ENCODE measurements at regions not wholly inside any gene's neighbourhood (a gene's known extent, or its start where the extent isn't known, plus 50 kb on each side); places are given as distances from the start of the nearest gene placed in this dataset.
"Not testable (repeated sequence)": the region's sequence is repeated elsewhere in the genome, so short reads cannot be mapped to it uniquely, and the experiment has no call there.

DNA sequence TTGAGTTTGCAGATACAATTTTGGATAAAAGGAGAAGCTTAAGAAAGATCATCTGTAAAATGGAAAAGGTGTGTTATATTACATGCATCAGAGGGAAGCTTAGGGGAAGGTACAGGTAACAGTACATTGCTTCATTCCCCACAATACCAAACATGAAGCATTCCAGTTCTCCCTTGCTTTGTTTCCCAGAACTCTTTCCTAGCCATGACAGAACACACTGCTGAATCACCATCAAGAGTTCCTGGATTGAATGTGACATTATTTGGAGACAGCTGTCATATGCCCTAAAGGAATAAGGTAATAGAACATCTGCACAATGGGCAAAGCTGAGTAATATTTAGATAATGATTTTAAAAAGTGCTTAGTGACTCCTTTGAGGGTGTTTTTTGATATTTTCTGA, 303.5 kb upstream of the ST8SIA4 start:
- no peak overlapping the region for H3K27ac ChIP-seq
- no peaks in the 10 kb centered on the region for H3K4me1 ChIP-seq (replicated peaks in 1 of 2)
- H3K4me3 ChIP-seq, result no peak overlapping the region
- ATAC-seq (replicated peaks in 6 of 8), result no peak
- in situ Hi-C loops (cut with MboI; ENCODE audit: low pct_unique_long_range_greater_than_20kb in 2 of 9, low sequenced_read_pairs in 9 of 9, unreplicated experiment in 9 of 9), result no loop called here

DNA sequence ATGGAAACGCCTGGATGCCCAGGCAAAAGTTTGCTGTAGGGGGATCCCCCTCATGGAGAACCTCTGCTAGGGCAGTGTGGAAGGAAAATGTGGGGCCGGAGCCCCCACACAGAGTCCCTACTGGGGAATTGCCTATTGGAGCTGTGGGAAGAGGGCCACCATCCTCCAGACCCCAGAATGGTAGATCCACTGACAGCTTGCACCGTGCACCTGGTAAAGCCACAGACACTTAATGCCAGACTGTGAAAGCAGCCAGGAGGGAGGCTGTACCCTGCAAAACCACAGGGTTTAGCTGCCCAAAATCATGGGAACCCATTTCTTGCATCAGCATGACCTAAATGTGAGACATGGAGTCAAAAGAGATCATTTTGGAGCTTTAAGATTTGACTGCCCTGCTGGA, 302.0 kb upstream of the ST8SIA4 start:
- H3K27ac ChIP-seq; H3K4me3 ChIP-seq; ATAC-seq (replicated peaks in 6 of 8); H3K4me1 ChIP-seq (replicated peaks in 1 of 2); in situ Hi-C loops (cut with MboI; ENCODE audit: low pct_unique_long_range_greater_than_20kb in 2 of 9, low sequenced_read_pairs in 9 of 9, unreplicated experiment in 9 of 9): not testable (repeated sequence)
- WGBS, 10 experiments, result 18 to 100% (median 89%) methylated on average over 1 to 3 of the region's 3 CpGs; no CpG with 5 or more reads in 6 of the 10 experiments

DNA sequence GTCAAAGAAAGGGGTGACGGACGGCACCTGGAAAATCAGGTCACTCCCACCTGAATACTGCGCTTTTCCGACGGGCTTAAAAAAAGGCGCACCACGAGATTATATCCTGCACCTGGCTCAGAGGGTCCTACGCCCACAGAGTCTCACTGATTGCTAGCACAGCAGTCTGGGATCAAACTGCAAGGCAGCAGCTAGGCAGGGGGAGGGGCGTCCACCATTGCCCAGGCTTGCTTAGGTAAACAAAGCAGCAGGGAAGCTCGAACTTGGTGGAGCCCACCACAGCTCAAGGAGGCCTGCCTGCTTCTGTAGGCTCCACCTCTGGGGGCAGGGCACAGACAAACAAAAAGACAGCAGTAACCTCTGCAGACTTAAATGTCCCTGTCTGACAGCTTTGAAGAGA, 277.3 kb upstream of the ST8SIA4 start:
- H3K4me1 ChIP-seq (replicated peaks in 1 of 2); H3K27ac ChIP-seq; H3K4me3 ChIP-seq; in situ Hi-C loops (cut with MboI; ENCODE audit: low pct_unique_long_range_greater_than_20kb in 2 of 9, low sequenced_read_pairs in 9 of 9, unreplicated experiment in 9 of 9); ATAC-seq (replicated peaks in 6 of 8): not testable (repeated sequence)
- WGBS, 10 experiments, result 60% methylated on average over 1 of the region's 10 CpGs; no CpG with 5 or more reads in 9 of the 10 experiments

DNA sequence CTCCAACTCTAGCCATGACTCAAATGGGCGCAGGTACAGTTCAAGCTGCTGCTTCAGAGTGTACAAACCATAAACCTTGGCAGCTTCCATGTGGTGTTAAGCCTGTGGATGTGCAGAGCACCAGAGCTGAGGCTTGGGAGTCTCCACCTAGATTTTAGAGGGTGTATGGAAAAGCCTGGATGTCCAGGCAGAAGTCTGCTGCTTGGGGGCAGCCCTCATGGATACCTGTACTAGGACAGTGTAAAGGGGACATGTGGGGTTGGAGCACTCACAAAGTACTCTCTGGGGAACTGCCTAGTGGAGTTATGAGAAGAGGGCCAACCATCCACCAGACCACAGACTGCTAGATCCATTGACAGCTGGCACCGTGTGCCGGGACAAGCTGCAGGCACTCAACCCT, 273.5 kb upstream of the ST8SIA4 start:
- peaks cover 0 to 3% of the 10 kb centered on the region in 2 donors for H3K4me1 ChIP-seq (replicated peaks in 1 of 2)
- H3K27ac ChIP-seq, result no peak overlapping the region
- H3K4me3 ChIP-seq, result no peak overlapping the region
- ATAC-seq (replicated peaks in 6 of 8), result no peak
- 0 to 100% (median 57%) methylated on average over 1 to 3 of the region's 3 CpGs; no CpG with 5 or more reads in 5 of the 10 experiments for WGBS, 10 experiments
- in situ Hi-C loops (cut with MboI; ENCODE audit: low pct_unique_long_range_greater_than_20kb in 2 of 9, low sequenced_read_pairs in 9 of 9, unreplicated experiment in 9 of 9), result no loop called here

DNA sequence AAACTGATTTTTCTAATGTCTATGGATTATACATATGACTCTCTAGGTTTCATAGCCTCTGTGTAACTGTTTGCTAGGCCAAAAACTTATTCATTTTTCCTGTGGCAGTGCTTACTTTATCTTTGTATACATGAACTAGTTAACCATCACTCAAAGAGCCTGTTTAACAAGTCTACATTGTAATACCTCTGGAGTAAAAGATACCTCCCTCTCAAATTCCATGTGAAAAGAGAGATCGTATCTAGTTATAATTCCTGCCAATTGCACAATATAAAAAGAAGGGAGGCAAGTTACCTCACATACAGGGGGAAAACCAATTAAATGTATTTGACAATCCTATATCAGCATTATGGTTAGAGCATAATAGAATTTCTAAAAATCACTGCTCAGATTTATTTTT, 271.9 kb upstream of the ST8SIA4 start:
- in situ Hi-C loops (cut with MboI; ENCODE audit: low pct_unique_long_range_greater_than_20kb in 2 of 9, low sequenced_read_pairs in 9 of 9, unreplicated experiment in 9 of 9), result no loop called here
- peaks cover 0 to 3% of the 10 kb centered on the region in 2 donors for H3K4me1 ChIP-seq (replicated peaks in 1 of 2)
- no peak overlapping the region for H3K4me3 ChIP-seq
- WGBS, 10 experiments, result 0 to 100% (median 71%) methylated on average over 1 of the region's 1 CpG; no CpG with 5 or more reads in 4 of the 10 experiments
- H3K27ac ChIP-seq, result no peak overlapping the region
- no peak for ATAC-seq (replicated peaks in 6 of 8)

DNA sequence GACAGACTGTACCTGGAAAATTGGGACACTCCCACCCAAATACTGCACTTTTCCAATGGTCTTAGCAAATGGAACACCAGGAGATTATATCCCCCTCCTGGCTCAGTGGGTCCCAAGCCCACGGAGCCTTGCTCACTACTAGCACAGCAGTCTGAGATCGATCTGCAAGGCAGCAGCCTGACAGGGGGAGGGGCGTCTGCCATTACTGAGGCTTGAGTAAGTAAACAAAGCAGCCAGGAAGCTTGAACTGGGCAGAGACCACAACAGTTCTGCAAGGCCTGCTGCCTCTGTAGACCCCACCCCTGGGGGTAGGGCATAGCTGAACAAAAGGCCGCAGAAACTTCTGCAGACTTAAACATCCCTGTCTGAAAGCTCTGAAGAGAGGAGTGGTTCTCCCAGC, 260.0 kb upstream of the ST8SIA4 start:
- Histone ChIP-seq H3K4me1 (replicated peaks in 1 of 2) (no peaks in the 10 kb centered on the region), H3K27ac (no peak overlapping the region), H3K4me3 (no peak overlapping the region)
- ATAC-seq (replicated peaks in 6 of 8), result no peak
- in situ Hi-C loops (cut with MboI; ENCODE audit: low pct_unique_long_range_greater_than_20kb in 2 of 9, low sequenced_read_pairs in 9 of 9, unreplicated experiment in 9 of 9), result no loop called here
- 39 to 60% (median 57%) methylated on average over 2 to 3 of the region's 4 CpGs; no CpG with 5 or more reads in 6 of the 10 experiments for WGBS, 10 experiments

DNA sequence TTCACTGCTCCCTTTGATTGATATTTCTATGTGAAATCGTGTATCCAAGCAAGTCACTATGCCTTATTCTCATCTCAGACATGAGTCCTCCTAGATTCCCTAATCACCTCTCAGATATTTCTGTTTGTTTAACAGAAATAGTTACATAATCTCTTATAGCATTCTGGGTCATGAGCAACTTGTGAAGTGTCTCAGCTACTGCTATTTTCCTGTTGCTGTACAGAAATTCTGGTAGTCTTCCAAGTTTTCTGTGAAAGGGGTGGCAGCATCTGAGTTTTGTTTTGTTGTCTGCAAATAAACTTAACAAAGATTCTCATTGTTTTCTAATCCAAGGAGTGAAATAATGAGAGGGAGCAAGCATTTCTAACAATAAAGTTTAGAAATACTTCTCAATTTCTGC, 256.9 kb upstream of the ST8SIA4 start:
- Histone ChIP-seq H3K27ac (no peak overlapping the region), H3K4me1 (replicated peaks in 1 of 2) (no peaks in the 10 kb centered on the region), H3K4me3 (no peak overlapping the region)
- ATAC-seq (replicated peaks in 6 of 8), result peak in 1 of 8 experiments; percentile 34
- 0 to 100% (median 47%) methylated on average over 1 of the region's 1 CpG; no CpG with 5 or more reads in 4 of the 10 experiments for WGBS, 10 experiments
- in situ Hi-C loops (cut with MboI; ENCODE audit: low pct_unique_long_range_greater_than_20kb in 2 of 9, low sequenced_read_pairs in 9 of 9, unreplicated experiment in 9 of 9), result no loop called here

DNA sequence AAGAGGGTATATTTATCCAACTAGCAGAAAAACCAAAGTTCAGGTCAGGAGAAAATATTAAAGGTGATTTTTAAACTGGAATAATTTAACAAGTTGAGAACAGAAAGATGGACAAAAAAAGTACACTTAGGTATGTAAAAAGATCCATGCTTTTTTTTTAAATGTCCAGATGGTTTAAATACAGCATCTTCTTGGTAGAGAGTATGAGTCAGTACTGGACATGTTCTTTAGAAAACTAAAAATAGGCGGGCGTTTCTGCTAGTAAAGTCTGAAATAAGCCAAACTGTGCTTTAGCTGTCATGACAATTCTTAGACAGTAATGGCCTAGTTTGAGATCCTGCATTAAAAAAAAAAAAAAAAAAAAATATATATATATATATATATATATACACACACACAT, 255.9 kb upstream of the ST8SIA4 start:
- Histone ChIP-seq H3K4me1 (replicated peaks in 1 of 2) (no peaks in the 10 kb centered on the region), H3K27ac (no peak overlapping the region), H3K4me3 (no peak overlapping the region)
- WGBS, 10 experiments, result 0 to 100% (median 80%) methylated on average over 1 to 2 of the region's 2 CpGs; no CpG with 5 or more reads in 3 of the 10 experiments
- peak in 2 of 8 experiments; percentile 91 to 94 for ATAC-seq (replicated peaks in 6 of 8)
- in situ Hi-C loops (cut with MboI; ENCODE audit: low pct_unique_long_range_greater_than_20kb in 2 of 9, low sequenced_read_pairs in 9 of 9, unreplicated experiment in 9 of 9), result no loop called here

DNA sequence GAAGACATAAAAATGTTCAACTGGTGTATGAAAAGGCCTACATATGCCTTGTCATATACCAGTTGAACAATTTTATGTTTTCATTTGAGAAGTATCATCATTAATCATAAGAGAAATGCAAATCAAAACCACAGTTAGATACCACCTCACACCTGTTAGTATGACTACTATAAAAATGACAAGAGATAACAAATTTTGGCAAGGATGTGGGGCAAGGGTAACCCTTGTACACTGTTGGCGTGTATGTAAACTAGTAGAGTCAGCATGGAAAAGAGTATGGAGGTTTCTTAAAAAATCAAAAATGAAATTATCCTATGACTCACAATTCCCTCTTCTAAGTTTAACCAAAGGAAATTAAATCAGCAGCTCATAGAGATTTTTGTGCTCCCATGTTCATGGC, 250.4 kb upstream of the ST8SIA4 start:
- Histone ChIP-seq H3K4me1 (replicated peaks in 1 of 2) (no peaks in the 10 kb centered on the region), H3K27ac (no peak overlapping the region), H3K4me3 (no peak overlapping the region)
- no peak for ATAC-seq (replicated peaks in 6 of 8)
- WGBS, 10 experiments, result 11 to 100% (median 69%) methylated on average over 1 of the region's 1 CpG; no CpG with 5 or more reads in 2 of the 10 experiments
- in situ Hi-C loops (cut with MboI; ENCODE audit: low pct_unique_long_range_greater_than_20kb in 2 of 9, low sequenced_read_pairs in 9 of 9, unreplicated experiment in 9 of 9), result no loop called here

DNA sequence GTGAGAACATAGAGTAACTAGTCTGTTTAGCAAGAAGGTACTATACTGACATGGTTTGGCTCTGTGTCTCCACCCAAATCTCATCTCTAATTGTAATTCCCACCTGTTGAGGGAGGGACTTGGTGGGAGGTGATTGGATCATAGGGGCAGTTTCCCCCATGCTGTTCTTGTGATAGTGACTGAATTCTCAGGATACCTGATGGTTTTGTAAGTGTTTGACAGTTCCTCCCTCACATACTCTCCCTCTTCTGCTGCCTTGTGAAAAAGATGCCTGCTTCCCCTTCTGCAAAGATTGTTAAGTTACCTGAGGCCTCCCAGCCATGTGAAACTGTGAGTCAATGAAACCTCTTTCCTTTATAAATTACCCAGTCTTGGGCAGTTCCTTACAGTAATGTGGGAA, 240.4 kb upstream of the ST8SIA4 start:
- Histone ChIP-seq H3K27ac (no peak overlapping the region), H3K4me1 (replicated peaks in 1 of 2) (no peaks in the 10 kb centered on the region), H3K4me3 (no peak overlapping the region)
- no peak for ATAC-seq (replicated peaks in 6 of 8)
- in situ Hi-C loops (cut with MboI; ENCODE audit: low pct_unique_long_range_greater_than_20kb in 2 of 9, low sequenced_read_pairs in 9 of 9, unreplicated experiment in 9 of 9), result no loop called here

DNA sequence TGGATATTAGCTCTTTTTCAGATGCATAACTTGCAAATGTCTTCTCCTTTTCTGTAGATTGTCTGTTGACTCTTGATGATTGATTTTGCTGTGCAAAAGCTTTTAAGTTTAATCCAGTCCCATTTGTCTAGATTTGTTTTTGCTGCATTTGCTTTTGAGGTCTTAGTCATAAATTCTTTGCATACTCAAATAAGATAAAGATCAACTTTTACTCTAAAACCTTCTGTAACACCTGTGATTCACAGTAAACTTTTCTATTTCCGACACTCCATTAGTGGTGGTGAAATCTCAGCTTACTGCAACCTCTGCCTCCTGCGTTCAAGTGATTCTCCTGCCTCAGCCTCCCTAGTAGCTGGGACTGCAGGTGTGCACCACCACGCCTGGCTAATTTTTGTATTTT, 239.0 kb upstream of the ST8SIA4 start:
- no peak overlapping the region for H3K4me3 ChIP-seq
- 0 to 100% (median 92%) methylated on average over 1 to 3 of the region's 3 CpGs; no CpG with 5 or more reads in 1 of the 10 experiments for WGBS, 10 experiments
- H3K4me1 ChIP-seq (replicated peaks in 1 of 2), result no peaks in the 10 kb centered on the region
- in situ Hi-C loops (cut with MboI; ENCODE audit: low pct_unique_long_range_greater_than_20kb in 2 of 9, low sequenced_read_pairs in 9 of 9, unreplicated experiment in 9 of 9), result no loop called here
- no peak for ATAC-seq (replicated peaks in 6 of 8)
- H3K27ac ChIP-seq, result no peak overlapping the region

DNA sequence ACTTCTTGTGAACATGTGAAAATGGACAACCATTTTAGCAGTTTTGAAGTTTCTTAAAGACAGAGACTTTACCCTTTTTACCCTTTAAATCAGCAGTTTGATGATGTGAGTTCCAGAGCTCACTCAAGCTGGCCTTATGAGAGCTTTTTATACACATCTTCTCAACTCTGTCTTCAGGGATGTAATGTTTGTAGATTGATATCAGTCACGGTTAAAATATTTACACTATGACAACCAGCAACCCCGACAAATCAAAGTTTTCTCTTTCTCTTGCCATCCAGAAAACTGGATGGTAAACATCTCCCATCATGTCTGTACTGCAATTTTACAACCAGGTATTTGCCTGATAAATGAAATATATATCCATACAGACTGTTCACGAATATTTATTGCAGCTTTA, 233.4 kb upstream of the ST8SIA4 start:
- ATAC-seq (replicated peaks in 6 of 8), result no peak

DNA sequence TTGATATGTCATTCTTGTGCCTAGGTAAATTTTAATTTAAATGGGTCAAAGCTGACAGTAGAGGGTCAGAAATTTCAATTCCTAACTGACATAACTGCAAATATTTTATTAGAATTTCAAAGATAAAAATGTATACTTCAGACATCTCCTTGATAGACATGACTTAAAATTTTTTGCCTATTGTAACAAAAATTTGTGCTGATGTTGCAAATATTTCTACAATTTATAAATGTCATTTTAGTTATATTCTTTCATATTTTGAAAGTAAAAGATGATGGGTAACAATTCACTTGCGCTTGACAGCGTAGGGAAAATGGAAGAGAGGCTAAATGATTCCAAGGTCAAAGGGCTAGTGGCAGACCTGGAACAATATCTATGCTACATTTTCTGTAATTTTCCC, 220.3 kb upstream of the ST8SIA4 start:
- no peak overlapping the region for H3K27ac ChIP-seq
- H3K4me1 ChIP-seq (replicated peaks in 1 of 2), result no peaks in the 10 kb centered on the region
- 21 to 100% (median 83%) methylated on average over 2 of the region's 2 CpGs; no CpG with 5 or more reads in 1 of the 10 experiments for WGBS, 10 experiments
- no peak overlapping the region for H3K4me3 ChIP-seq
- in situ Hi-C loops (cut with MboI; ENCODE audit: low pct_unique_long_range_greater_than_20kb in 2 of 9, low sequenced_read_pairs in 9 of 9, unreplicated experiment in 9 of 9), result no loop called here
- no peak for ATAC-seq (replicated peaks in 6 of 8)

More for the DNA sequence above, 233.4 kb upstream of the ST8SIA4 start:
- no peaks in the 10 kb centered on the region for H3K4me1 ChIP-seq (replicated peaks in 1 of 2)
- H3K4me3 ChIP-seq, result no peak overlapping the region
- WGBS, 10 experiments, result 21 to 93% (median 64%) methylated on average over 1 to 3 of the region's 3 CpGs; no CpG with 5 or more reads in 1 of the 10 experiments
- no peak overlapping the region for H3K27ac ChIP-seq
- in situ Hi-C loops (cut with MboI; ENCODE audit: low pct_unique_long_range_greater_than_20kb in 2 of 9, low sequenced_read_pairs in 9 of 9, unreplicated experiment in 9 of 9), result no loop called here

DNA sequence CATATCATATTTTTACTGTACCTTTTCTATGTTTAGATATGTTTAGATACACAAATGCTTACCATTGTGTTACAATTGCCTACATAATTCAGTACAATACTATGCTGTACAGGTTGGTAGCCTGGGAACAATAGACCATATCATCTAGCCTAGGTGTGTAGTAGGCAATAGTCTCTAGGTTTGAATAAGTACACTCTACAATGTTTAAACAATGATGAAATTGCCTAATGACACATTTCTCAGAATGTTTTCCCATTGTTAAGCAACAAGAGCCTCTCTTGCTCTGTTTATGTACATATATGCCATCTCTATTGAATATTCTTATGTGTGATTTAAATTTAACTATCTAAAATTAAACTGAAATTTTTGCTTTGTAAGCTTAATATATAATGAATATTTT, 209.6 kb upstream of the ST8SIA4 start:
- ATAC-seq (replicated peaks in 6 of 8), result peak in 2 of 8 experiments; percentile 85 to 90
- no peak overlapping the region for H3K27ac ChIP-seq

More for the DNA sequence above, 209.6 kb upstream of the ST8SIA4 start:
- Histone ChIP-seq H3K4me3 (no peak overlapping the region), H3K4me1 (replicated peaks in 1 of 2) (no peaks in the 10 kb centered on the region)
- in situ Hi-C loops (cut with MboI; ENCODE audit: low pct_unique_long_range_greater_than_20kb in 2 of 9, low sequenced_read_pairs in 9 of 9, unreplicated experiment in 9 of 9), result no loop called here
